Panc1 (cell line): ENCODE measurements at regions not wholly inside any gene's neighbourhood (a gene's known extent, or its start where the extent isn't known, plus 50 kb on each side); places are given as distances from the start of the nearest gene placed in this dataset.

Experiments
- CTCF ChIP-seq: fragments of 450-650 bp; IDR thresholded peaks from 2 replicates; pipeline ENCODE4 v1.5.1; 2017; ENCODE audit warnings: mild to moderate bottlenecking
- POLR2AphosphoS5 ChIP-seq: IDR thresholded peaks from 2 replicates; pipeline ENCODE4 v1.6.1; 2012; ENCODE audit warnings: mild to moderate bottlenecking, low read depth, low read length, moderate library complexity
- REST ChIP-seq, 2 experiments: IDR thresholded peaks; 2 replicates each; pipeline ENCODE4 v1.6.1; 2011 to 2012; ENCODE audit warnings: low read depth in 2 of 2, control low read depth in 1 of 2, low read length in 1 of 2, mild to moderate bottlenecking in 1 of 2, moderate library complexity in 1 of 2; ENCODE audit not compliant: insufficient read depth in 1 of 2

GRCh38 chr20:57847104-57847503, 137.3 kb upstream of the PMEPA1 start:
- no peak for TF ChIP-seq CTCF
- TF ChIP-seq REST (IDR thresholded peaks at IDR 0.05; ENCODE audit: insufficient read depth in 1 of 2, low read depth in 2 of 2, low read length in 1 of 2): no peak
- no peak for TF ChIP-seq POLR2AphosphoS5
